HG02938 (cell line): ENCODE measurements at regions not wholly inside any gene's neighbourhood (a gene's known extent, or its start where the extent isn't known, plus 50 kb on each side); places are given as distances from the start of the nearest gene placed in this dataset.

Experiments used
- ATAC-seq: cut with Tn5 transposase; IDR thresholded peaks from one replicate; pipeline ENCODE4 v1.9.1; 2021; ENCODE audit warnings: mild to moderate bottlenecking, moderate library complexity; ENCODE audit not compliant: unreplicated experiment

- ATAC-seq = no peak
Measured at GRCh38 chr5:159525117-159525516, 194.8 kb upstream of the IL12B start.

- ATAC-seq = no peak
Measured at GRCh38 chr5:159527546-159528254, 197.4 kb upstream of the IL12B start.

- ATAC-seq = no peak
Measured at GRCh38 chr5:159531554-159532105, 201.3 kb upstream of the IL12B start.

GRCh38 chr5:159533197-159533596, 202.9 kb upstream of the IL12B start:
- ATAC-seq = no peak

- no peak for ATAC-seq
Measured at GRCh38 chr5:159536166-159536565, 205.9 kb upstream of the IL12B start.

GRCh38 chr5:159536646-159537045, 206.4 kb upstream of the IL12B start:
- ATAC-seq = no peak

GRCh38 chr5:159539678-159540077, 209.4 kb upstream of the IL12B start:
- ATAC-seq = no peak

GRCh38 chr5:159543326-159543725, 213.0 kb upstream of the IL12B start:
- no peak for ATAC-seq

- ATAC-seq = no peak
Measured at GRCh38 chr5:159545156-159545555, 214.9 kb upstream of the IL12B start.

GRCh38 chr5:159547466-159548195, 217.3 kb upstream of the IL12B start:
- no peak for ATAC-seq

- ATAC-seq = no peak
Measured at GRCh38 chr5:159548517-159548916, 218.2 kb upstream of the IL12B start.

GRCh38 chr5:159549046-159549445, 218.8 kb upstream of the IL12B start:
- no peak for ATAC-seq

GRCh38 chr5:159550951-159551350, 220.7 kb upstream of the IL12B start:
- no peak for ATAC-seq

- no peak for ATAC-seq
Measured at GRCh38 chr5:159552751-159553150, 222.5 kb upstream of the IL12B start.

- ATAC-seq = no peak
Measured at GRCh38 chr5:159553792-159554191, 223.5 kb upstream of the IL12B start.

- ATAC-seq = no peak
Measured at GRCh38 chr5:159555084-159555483, 224.8 kb upstream of the IL12B start.

GRCh38 chr5:159559337-159559736, 229.1 kb upstream of the IL12B start:
- ATAC-seq = no peak

GRCh38 chr5:159560088-159560487, 229.8 kb upstream of the IL12B start:
- no peak for ATAC-seq

GRCh38 chr5:159564031-159564430, 233.7 kb upstream of the IL12B start:
- ATAC-seq = no peak

GRCh38 chr5:159566832-159567231, 236.5 kb upstream of the IL12B start:
- no peak for ATAC-seq

GRCh38 chr5:159567461-159567860, 237.2 kb upstream of the IL12B start:
- no peak for ATAC-seq
